ENCODE measurements at regions not wholly inside any gene's neighbourhood (a gene's known extent, or its start where the extent isn't known, plus 50 kb on each side); places are given as distances from the start of the nearest gene placed in this dataset.
"Not testable (repeated sequence)": the region's sequence is repeated elsewhere in the genome, so short reads cannot be mapped to it uniquely, and the experiment has no call there.

- H3K4me3 ChIP-seq (ENCODE audit: low read depth, low read length), result no peak overlapping the region
- TF ChIP-seq CTCF (IDR thresholded peaks at IDR 0.05; ENCODE audit: insufficient read depth, low read depth, low read length), result no peak
- DNase-seq (ENCODE audit: low read depth), result no peak
Observed at GRCh38 chr14:43548368-43548767, 958.7 kb downstream of the FSCB start.

- DNase-seq (ENCODE audit: low read depth); H3K4me3 ChIP-seq (ENCODE audit: low read depth, low read length): not testable (repeated sequence)
Observed at GRCh38 chr14:43547596-43547995, 959.5 kb downstream of the FSCB start.

GRCh38 chr14:43541356-43541755 is 965.7 kb downstream of the FSCB start:
- no peak for TF ChIP-seq CTCF (IDR thresholded peaks at IDR 0.05; ENCODE audit: insufficient read depth, low read depth, low read length)
- DNase-seq (ENCODE audit: low read depth), result no peak
- no peak overlapping the region for H3K4me3 ChIP-seq (ENCODE audit: low read depth, low read length)

GRCh38 chr14:43540948-43541347 is 966.1 kb downstream of the FSCB start:
- no peak for TF ChIP-seq CTCF (IDR thresholded peaks at IDR 0.05; ENCODE audit: insufficient read depth, low read depth, low read length)
- H3K4me3 ChIP-seq (ENCODE audit: low read depth, low read length), result no peak overlapping the region
- DNase-seq (ENCODE audit: low read depth), result no peak

- TF ChIP-seq CTCF (IDR thresholded peaks at IDR 0.05; ENCODE audit: insufficient read depth, low read depth, low read length), result peak; percentile 18
- peak; percentile 2 for DNase-seq (ENCODE audit: low read depth)
- H3K4me3 ChIP-seq (ENCODE audit: low read depth, low read length), result no peak overlapping the region
Observed at GRCh38 chr14:43539210-43539609, 967.9 kb downstream of the FSCB start.

GRCh38 chr14:43535231-43535838 is 971.7 kb downstream of the FSCB start:
- no peak for DNase-seq (ENCODE audit: low read depth)
- no peak overlapping the region for H3K4me3 ChIP-seq (ENCODE audit: low read depth, low read length)
- TF ChIP-seq CTCF (IDR thresholded peaks at IDR 0.05; ENCODE audit: insufficient read depth, low read depth, low read length), result no peak

GRCh38 chr14:43532825-43533416 is 974.2 kb downstream of the FSCB start:
- no peak overlapping the region for H3K4me3 ChIP-seq (ENCODE audit: low read depth, low read length)
- TF ChIP-seq CTCF (IDR thresholded peaks at IDR 0.05; ENCODE audit: insufficient read depth, low read depth, low read length), result no peak
- no peak for DNase-seq (ENCODE audit: low read depth)

All from fibroblast of villous mesenchyme (primary cell).